Adrenal gland (tissue), 9 donors: ENCODE measurements at regions not wholly inside any gene's neighbourhood (a gene's known extent, or its start where the extent isn't known, plus 50 kb on each side); places are given as distances from the start of the nearest gene placed in this dataset.

Experiments
- DNase-seq, 7 donors: peaks; one replicate each; pipeline ENCODE4 v3.0.0-alpha.2; 2019 to 2020
- H3K27ac ChIP-seq, 5 donors: fragments of 200-600 bp; sonication (generic) in 4 of 5; 1 replicate in 3 of 5; 2 replicates in 2 of 5; pipeline versions ENCODE4 v1.5.1 to v1.8.0; 2016 to 2020; ENCODE audit warnings: mild to moderate bottlenecking in 1 of 5
- H3K27me3 ChIP-seq: fragments of 200-600 bp; 2 replicates; pipeline ENCODE4 v1.8.0; 2021
- H3K36me3 ChIP-seq, 2 donors: fragments of 200-600 bp; replicated peaks in 1 of 2; 1 replicate in 1 of 2; 2 replicates in 1 of 2; pipeline versions ENCODE4 v1.5.1 to v1.8.0; 2018 to 2022
- H3K4me1 ChIP-seq, 2 donors: fragments of 200-600 bp; replicated peaks in 1 of 2; 1 replicate in 1 of 2; 2 replicates in 1 of 2; pipeline versions ENCODE4 v1.5.1 to v1.8.0; 2018 to 2021
- H3K4me3 ChIP-seq, 4 donors: fragments of 200-600 bp; sonication (generic) in 3 of 4; one replicate each; pipeline ENCODE4 v1.5.1; 2016 to 2018
- H3K9me3 ChIP-seq, 3 donors: fragments of 200-600 bp; sonication (generic) in 1 of 3; replicated peaks in 1 of 3; 1 replicate in 2 of 3; 2 replicates in 1 of 3; pipeline versions ENCODE4 v1.5.1 to v1.8.0; 2016 to 2021
- CTCF ChIP-seq, 6 experiments: fragments of 450-650 bp in 4 of 6; fragments of 200-600 bp in 2 of 6; sonication (generic) in 1 of 6; IDR thresholded peaks; 1 replicate in 5 of 6; 2 replicates in 1 of 6; pipeline versions ENCODE4 v1.5.1 to v1.8.0; 2016 to 2021; ENCODE audit warnings: antibody characterized with exemption in 6 of 6, mild to moderate bottlenecking in 2 of 6, moderate library complexity in 1 of 6
- POLR2A ChIP-seq, 2 donors: fragments of 450-650 bp; IDR thresholded peaks; one replicate each; pipeline ENCODE4 v1.6.1; 2017; ENCODE audit warnings: antibody characterized with exemption in 2 of 2, mild to moderate bottlenecking in 2 of 2, moderate library complexity in 1 of 2
- WGBS, 4 donors: extraction: QIAGEN DNeasy Blood & Tissue Kit in 2 of 4; methylation state at CpG; one replicate each; pipeline versions ENCODE4 v1.1.5 to v1.1.7; 2013 to 2017; 5-methylcytosine and 5-hydroxymethylcytosine counted together
- intact Hi-C, 2 donors: fragments of 100-400 bp; cut with DNase I; formaldehyde crosslinking; loops; one replicate each; pipeline versions ENCODE4 v1.14.1 to v1.15.0; 2022 to 2023
- donor health status: healthy with polysubstance abuse.
- donor health status: Bipolar disorder and iron deficiency.
- donor health status: DM: yes; HTN: yes; CAD: no.
- donor health status: DM: no; HTN: no; CAD: no.
- donor health status: DM: no; HTN: no; CAD: no.

GRCh38 chr17:77555121-77555591 lies 403.3 kb upstream of the TNRC6C start:
- Histone ChIP-seq H3K4me3 (no peak overlapping the region), H3K27me3 (no peaks in the 10 kb centered on the region), H3K27ac (no peak overlapping the region), H3K9me3 (no peaks in the 10 kb centered on the region), H3K36me3 (no peaks in the 10 kb centered on the region), H3K4me1 (no peaks in the 10 kb centered on the region)
- no peak for DNase-seq
- intact Hi-C loops, result no loop called here
- TF ChIP-seq CTCF (IDR thresholded peaks at IDR 0.05), result no peak
- TF ChIP-seq POLR2A (IDR thresholded peaks at IDR 0.05), result no peak
- 83 to 87% (median 84%) methylated on average over 12 to 16 of the region's 16 CpGs for WGBS, 4 donors

GRCh38 chr17:77555741-77556291 lies 402.7 kb upstream of the TNRC6C start:
- TF ChIP-seq CTCF (IDR thresholded peaks at IDR 0.05) (no peak), POLR2A (IDR thresholded peaks at IDR 0.05) (no peak)
- WGBS, 4 donors, result 18 to 35% (median 28%) methylated on average over 11 of the region's 11 CpGs
- intact Hi-C loops, result no loop called here
- Histone ChIP-seq H3K27me3 (no peaks in the 10 kb centered on the region), H3K9me3 (no peaks in the 10 kb centered on the region), H3K4me1 (no peaks in the 10 kb centered on the region), H3K36me3 (no peaks in the 10 kb centered on the region), H3K4me3 (no peak overlapping the region), H3K27ac (no peak overlapping the region)
- DNase-seq, result peak in 3 of 7 donors; percentile 6 to 75 (median 25)

- WGBS, 4 donors, result 46 to 55% (median 53%) methylated on average over 9 to 14 of the region's 14 CpGs
- Histone ChIP-seq H3K9me3 (no peaks in the 10 kb centered on the region), H3K4me3 (no peak overlapping the region), H3K27ac (no peak overlapping the region), H3K4me1 (no peaks in the 10 kb centered on the region), H3K36me3 (no peaks in the 10 kb centered on the region), H3K27me3 (no peaks in the 10 kb centered on the region)
- intact Hi-C loops, result no loop called here
- no peak for TF ChIP-seq CTCF (IDR thresholded peaks at IDR 0.05)
- no peak for TF ChIP-seq POLR2A (IDR thresholded peaks at IDR 0.05)
- DNase-seq, result no peak
Observed at GRCh38 chr17:77556383-77557061, 402.0 kb upstream of the TNRC6C start.

GRCh38 chr17:77558846-77559626 lies 399.5 kb upstream of the TNRC6C start:
- no peaks in the 10 kb centered on the region for H3K4me1 ChIP-seq
- no peak for DNase-seq
- intact Hi-C loops, result no loop called here
- no peaks in the 10 kb centered on the region for H3K27me3 ChIP-seq
- no peaks in the 10 kb centered on the region for H3K9me3 ChIP-seq
- TF ChIP-seq POLR2A (IDR thresholded peaks at IDR 0.05), result no peak
- TF ChIP-seq CTCF (IDR thresholded peaks at IDR 0.05), result no peak
- H3K4me3 ChIP-seq, result no peak overlapping the region
- H3K36me3 ChIP-seq, result no peaks in the 10 kb centered on the region
- WGBS, 4 donors, result 78 to 87% (median 86%) methylated on average over 10 to 12 of the region's 12 CpGs
- no peak overlapping the region for H3K27ac ChIP-seq
